SU-DHL-6 (cell line): ENCODE measurements at regions not wholly inside any gene's neighbourhood (a gene's known extent, or its start where the extent isn't known, plus 50 kb on each side); places are given as distances from the start of the nearest gene placed in this dataset.

Experiments used
- H2AFZ ChIP-seq: fragments of 200-600 bp; sonication (generic); 2 replicates; pipeline ENCODE4 v1.6.1; 2014; ENCODE audit warnings: low read depth, mild to moderate bottlenecking, moderate library complexity, mixed read lengths, antibody characterized with exemption, low read length; ENCODE audit not compliant: severe bottlenecking
- H3F3A ChIP-seq: fragments of 200-600 bp; shearing (Covaris generic); 2 replicates; pipeline ENCODE4 v1.6.0; 2016; ENCODE audit warnings: antibody characterized with exemption, mild to moderate bottlenecking; ENCODE audit not compliant: insufficient read depth
- H3K27ac ChIP-seq: fragments of 200-600 bp; sonication (generic); 2 replicates; pipeline ENCODE4 v1.5.1; 2016; ENCODE audit warnings: low read depth, mild to moderate bottlenecking, low read length, moderate library complexity, mixed read lengths
- H3K27me3 ChIP-seq: fragments of 200-600 bp; sonication (generic), shearing (Covaris generic); 2 replicates; pipeline ENCODE4 v1.6.0; 2014; ENCODE audit warnings: mild to moderate bottlenecking, low read length
- H3K36me3 ChIP-seq: fragments of 200-600 bp; sonication (generic); 2 replicates; pipeline ENCODE4 v1.6.1; 2014; ENCODE audit warnings: mild to moderate bottlenecking, low read length, mixed read lengths
- H3K4me2 ChIP-seq: fragments of 300-600, 200-600 bp; shearing (Covaris generic), sonication (generic); 2 replicates; pipeline ENCODE4 v1.6.0; 2014; ENCODE audit warnings: low read length, low read depth, mild to moderate bottlenecking; ENCODE audit not compliant: poor library complexity, severe bottlenecking
- H3K4me3 ChIP-seq: fragments of 200-600 bp; sonication (generic); 2 replicates; pipeline ENCODE4 v1.5.1; 2014; ENCODE audit warnings: antibody characterized with exemption, low read length, mild to moderate bottlenecking, mixed read lengths; ENCODE audit not compliant: insufficient read depth, poor library complexity, severe bottlenecking
- H3K79me2 ChIP-seq: fragments of 200-600 bp; sonication (generic); 2 replicates; pipeline ENCODE4 v1.6.1; 2014; ENCODE audit warnings: mild to moderate bottlenecking, low read length, moderate library complexity; ENCODE audit not compliant: insufficient read depth
- H3K9ac ChIP-seq: fragments of 200-600 bp; sonication (generic); 2 replicates; pipeline ENCODE4 v1.7.0; 2014; ENCODE audit warnings: mild to moderate bottlenecking, low read length
- H3K9me2 ChIP-seq: fragments of 200-600 bp; sonication (generic); replicated peaks from 2 replicates; pipeline ENCODE4 v1.6.1; 2014; ENCODE audit warnings: low read length; ENCODE audit not compliant: insufficient read depth
- H3K9me3 ChIP-seq: fragments of 200-600 bp; sonication (generic); 2 replicates; pipeline ENCODE4 v1.6.1; 2014; ENCODE audit warnings: low read length, mixed read lengths; ENCODE audit not compliant: insufficient read depth
- H4K20me1 ChIP-seq: fragments of 200-600 bp; sonication (generic); 2 replicates; pipeline ENCODE4 v1.6.1; 2014; ENCODE audit warnings: low read depth, mild to moderate bottlenecking, antibody characterized with exemption, low read length, moderate library complexity, mixed read lengths
- CTCF ChIP-seq: fragments of 200-600 bp; sonication (generic); IDR thresholded peaks from one replicate; pipeline ENCODE4 v1.5.1; 2017; ENCODE audit warnings: antibody characterized with exemption, mild to moderate bottlenecking, low read length, moderate library complexity; ENCODE audit not compliant: insufficient read depth, poor library complexity, severe bottlenecking
- EZH2phosphoT487 ChIP-seq: fragments of 200-600 bp; sonication (generic), shearing (Covaris generic); conservative IDR thresholded peaks from 2 replicates; pipeline ENCODE4 v1.6.1; 2018; ENCODE audit warnings: mild to moderate bottlenecking, antibody characterized with exemption, low read length, moderate library complexity, mixed read lengths

- TF ChIP-seq EZH2phosphoT487: no peak
- no peak for TF ChIP-seq CTCF
- H2AFZ ChIP-seq: no peak overlapping the region
- no peak overlapping the region for H3K4me3 ChIP-seq
These were observed 751.2 kb downstream of the SATB2 start for GRCh38 chr2:198706476-198707082.

GRCh38 chr2:198703281-198703680, 754.5 kb downstream of the SATB2 start:
- Histone ChIP-seq H3F3A (no peaks in the 10 kb centered on the region), H2AFZ (no peak overlapping the region), H3K27me3 (no peaks in the 10 kb centered on the region), H3K4me3 (no peak overlapping the region), H4K20me1 (no peaks in the 10 kb centered on the region), H3K9me2 (no peaks in the 10 kb centered on the region), H3K9ac (no peak overlapping the region), H3K9me3 (no peaks in the 10 kb centered on the region), H3K36me3 (no peaks in the 10 kb centered on the region), H3K27ac (no peak overlapping the region), H3K79me2 (no peaks in the 10 kb centered on the region), H3K4me2 (no peak overlapping the region)
- TF ChIP-seq EZH2phosphoT487 (no peak), CTCF (no peak)

More at GRCh38 chr2:198706476-198707082, 751.2 kb downstream of the SATB2 start:
- no peaks in the 10 kb centered on the region for H3K27me3 ChIP-seq
- no peak overlapping the region for H3K9ac ChIP-seq
- no peaks in the 10 kb centered on the region for H3K36me3 ChIP-seq
- H3K9me3 ChIP-seq: no peaks in the 10 kb centered on the region
- no peak overlapping the region for H3K27ac ChIP-seq
- no peaks in the 10 kb centered on the region for H3F3A ChIP-seq
- H3K9me2 ChIP-seq: no peaks in the 10 kb centered on the region
- H3K79me2 ChIP-seq: no peaks in the 10 kb centered on the region
- H3K4me2 ChIP-seq: no peak overlapping the region
- H4K20me1 ChIP-seq: no peaks in the 10 kb centered on the region

GRCh38 chr2:198702796-198703195, 754.9 kb downstream of the SATB2 start:
- no peaks in the 10 kb centered on the region for H3K9me3 ChIP-seq
- H3K4me3 ChIP-seq: no peak overlapping the region
- no peak overlapping the region for H3K27ac ChIP-seq
- H4K20me1 ChIP-seq: no peaks in the 10 kb centered on the region
- H3K36me3 ChIP-seq: no peaks in the 10 kb centered on the region
- TF ChIP-seq CTCF: no peak
- TF ChIP-seq EZH2phosphoT487: no peak
- no peaks in the 10 kb centered on the region for H3F3A ChIP-seq
- no peak overlapping the region for H3K4me2 ChIP-seq
- H3K9me2 ChIP-seq: no peaks in the 10 kb centered on the region
- H3K9ac ChIP-seq: no peak overlapping the region
- no peaks in the 10 kb centered on the region for H3K27me3 ChIP-seq
- H3K79me2 ChIP-seq: no peaks in the 10 kb centered on the region
- H2AFZ ChIP-seq: no peak overlapping the region
